ENCODE measurements at regions not wholly inside any gene's neighbourhood (a gene's known extent, or its start where the extent isn't known, plus 50 kb on each side); places are given as distances from the start of the nearest gene placed in this dataset.
"Not testable (repeated sequence)": the region's sequence is repeated elsewhere in the genome, so short reads cannot be mapped to it uniquely, and the experiment has no call there.

GRCh38 chr5:126126574-126126973 lies 296.6 kb upstream of the GRAMD2B start:
- intact Hi-C loops (cut with micrococcal nuclease; ENCODE audit: unreplicated experiment): no loop called here
- TF ChIP-seq, protein P1, sequence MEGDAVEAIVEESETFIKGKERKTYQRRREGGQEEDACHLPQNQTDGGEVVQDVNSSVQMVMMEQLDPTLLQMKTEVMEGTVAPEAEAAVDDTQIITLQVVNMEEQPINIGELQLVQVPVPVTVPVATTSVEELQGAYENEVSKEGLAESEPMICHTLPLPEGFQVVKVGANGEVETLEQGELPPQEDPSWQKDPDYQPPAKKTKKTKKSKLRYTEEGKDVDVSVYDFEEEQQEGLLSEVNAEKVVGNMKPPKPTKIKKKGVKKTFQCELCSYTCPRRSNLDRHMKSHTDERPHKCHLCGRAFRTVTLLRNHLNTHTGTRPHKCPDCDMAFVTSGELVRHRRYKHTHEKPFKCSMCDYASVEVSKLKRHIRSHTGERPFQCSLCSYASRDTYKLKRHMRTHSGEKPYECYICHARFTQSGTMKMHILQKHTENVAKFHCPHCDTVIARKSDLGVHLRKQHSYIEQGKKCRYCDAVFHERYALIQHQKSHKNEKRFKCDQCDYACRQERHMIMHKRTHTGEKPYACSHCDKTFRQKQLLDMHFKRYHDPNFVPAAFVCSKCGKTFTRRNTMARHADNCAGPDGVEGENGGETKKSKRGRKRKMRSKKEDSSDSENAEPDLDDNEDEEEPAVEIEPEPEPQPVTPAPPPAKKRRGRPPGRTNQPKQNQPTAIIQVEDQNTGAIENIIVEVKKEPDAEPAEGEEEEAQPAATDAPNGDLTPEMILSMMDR (conservative IDR thresholded peaks at IDR 0.05; ENCODE audit: low read length): no peak
- no peak for TF ChIP-seq EZH2phosphoT487 (IDR thresholded peaks at IDR 0.05; ENCODE audit: borderline replicate concordance, low read depth, low read length)
- CTCF ChIA-PET (ENCODE audit: unreplicated experiment): no interaction called here

GRCh38 chr5:126127371-126127770 lies 295.8 kb upstream of the GRAMD2B start:
- H3K4me3 ChIP-seq (ENCODE audit: low read depth, low read length, poor library complexity, severe bottlenecking); H3K79me2 ChIP-seq (ENCODE audit: insufficient read depth, low read depth, low read length); H4K20me1 ChIP-seq (ENCODE audit: insufficient read depth, low read length); POLR2A ChIA-PET; H3K4me2 ChIP-seq (ENCODE audit: low read length); H3K9me3 ChIP-seq (ENCODE audit: low read length); BruUV-seq (replicated peaks); H3K27ac ChIP-seq (ENCODE audit: low read depth, low read length, poor library complexity, severe bottlenecking); CTCF ChIA-PET (ENCODE audit: unreplicated experiment); DNase-seq (ENCODE audit: low spot score); H3K4me1 ChIP-seq (ENCODE audit: insufficient read depth, low read length, poor library complexity, severe bottlenecking); intact Hi-C loops (cut with micrococcal nuclease; ENCODE audit: unreplicated experiment); H2AFZ ChIP-seq (ENCODE audit: low read length); H3K36me3 ChIP-seq (ENCODE audit: insufficient read depth, low read length); H3K9me2 ChIP-seq (ENCODE audit: insufficient read depth, low read length): not testable (repeated sequence)

More at GRCh38 chr5:126126574-126126973, 296.6 kb upstream of the GRAMD2B start:
- Histone ChIP-seq H3K9me2 (ENCODE audit: insufficient read depth, low read length) (no peaks in the 10 kb centered on the region), H3K4me1 (ENCODE audit: insufficient read depth, low read length, poor library complexity, severe bottlenecking) (no peaks in the 10 kb centered on the region), H3K36me3 (ENCODE audit: insufficient read depth, low read length) (no peaks in the 10 kb centered on the region), H3K79me2 (ENCODE audit: insufficient read depth, low read depth, low read length) (no peaks in the 10 kb centered on the region), H3K4me3 (ENCODE audit: low read depth, low read length, poor library complexity, severe bottlenecking) (no peak overlapping the region), H3K9me3 (ENCODE audit: low read length) (no peaks in the 10 kb centered on the region), H2AFZ (ENCODE audit: low read length) (no peak overlapping the region), H3K27ac (ENCODE audit: low read depth, low read length, poor library complexity, severe bottlenecking) (no peak overlapping the region), H4K20me1 (ENCODE audit: insufficient read depth, low read length) (no peaks in the 10 kb centered on the region), H3K4me2 (ENCODE audit: low read length) (no peak overlapping the region)
- POLR2A ChIA-PET: no interaction called here
- BruUV-seq (replicated peaks): no TSS peak
- no peak for DNase-seq (ENCODE audit: low spot score)

DNA sequence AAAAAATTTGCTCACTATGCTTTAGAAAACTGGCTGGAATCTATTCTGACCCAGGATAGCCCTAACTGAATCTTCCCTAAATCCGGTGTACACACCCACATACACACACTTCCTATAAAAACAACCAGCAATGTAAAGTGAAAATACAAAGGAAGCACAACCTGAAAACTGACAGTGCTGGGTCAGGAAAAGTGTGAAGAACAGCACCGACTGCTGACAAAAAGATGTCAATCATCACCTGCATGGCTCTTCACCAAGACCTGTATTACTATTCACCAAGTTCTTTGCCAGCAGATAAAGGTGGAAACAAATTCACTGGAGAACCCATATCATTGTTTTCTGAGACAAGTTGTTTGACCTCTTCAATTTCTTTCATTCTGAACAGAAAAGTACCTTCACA lies 293.8 kb upstream of the GRAMD2B start:
- intact Hi-C loops (cut with micrococcal nuclease; ENCODE audit: unreplicated experiment): no loop called here
- DNase-seq (ENCODE audit: low spot score): no peak
- Histone ChIP-seq H3K4me3 (ENCODE audit: low read depth, low read length, poor library complexity, severe bottlenecking) (no peak overlapping the region), H2AFZ (ENCODE audit: low read length) (no peak overlapping the region), H3K4me1 (ENCODE audit: insufficient read depth, low read length, poor library complexity, severe bottlenecking) (no peaks in the 10 kb centered on the region), H3K9me2 (ENCODE audit: insufficient read depth, low read length) (no peaks in the 10 kb centered on the region), H3K9me3 (ENCODE audit: low read length) (no peaks in the 10 kb centered on the region), H3K27ac (ENCODE audit: low read depth, low read length, poor library complexity, severe bottlenecking) (no peak overlapping the region), H3K4me2 (ENCODE audit: low read length) (no peak overlapping the region), H3K36me3 (ENCODE audit: insufficient read depth, low read length) (no peaks in the 10 kb centered on the region), H4K20me1 (ENCODE audit: insufficient read depth, low read length) (no peaks in the 10 kb centered on the region), H3K79me2 (ENCODE audit: insufficient read depth, low read depth, low read length) (no peaks in the 10 kb centered on the region)
- POLR2A ChIA-PET: no interaction called here
- CTCF ChIA-PET (ENCODE audit: unreplicated experiment): no interaction called here
- BruUV-seq (replicated peaks): no TSS peak
- no peak for TF ChIP-seq EZH2phosphoT487 (IDR thresholded peaks at IDR 0.05; ENCODE audit: borderline replicate concordance, low read depth, low read length)
- TF ChIP-seq, protein P1 (conservative IDR thresholded peaks at IDR 0.05; ENCODE audit: low read length): no peak
